ENCODE measurements at regions not wholly inside any gene's neighbourhood (a gene's known extent, or its start where the extent isn't known, plus 50 kb on each side); places are given as distances from the start of the nearest gene placed in this dataset.

- DNase-seq = no peak
Measured at GRCh38 chr19:28834996-28835395, 378.0 kb downstream of the UQCRFS1 start.

DNA sequence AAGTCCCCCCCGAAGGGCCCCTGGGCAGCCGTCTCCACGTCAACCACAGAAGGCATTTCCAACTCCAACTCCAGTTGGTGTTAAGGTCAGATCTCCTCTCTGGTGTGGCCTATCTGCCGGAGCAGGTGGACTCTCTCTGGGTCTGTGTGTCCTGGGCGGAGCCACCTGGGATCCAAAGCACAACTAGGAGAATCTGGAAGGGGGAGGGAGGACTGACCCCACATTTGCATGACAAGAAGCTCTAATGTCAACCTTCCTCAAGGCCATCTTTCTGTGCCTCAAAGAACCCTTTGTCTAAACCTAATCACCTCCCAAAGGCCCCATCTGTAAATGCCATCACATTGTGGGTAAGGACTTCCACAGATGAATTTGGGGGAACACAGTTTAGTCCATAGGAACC lies 381.5 kb downstream of the UQCRFS1 start:
- DNase-seq = no peak

DNA sequence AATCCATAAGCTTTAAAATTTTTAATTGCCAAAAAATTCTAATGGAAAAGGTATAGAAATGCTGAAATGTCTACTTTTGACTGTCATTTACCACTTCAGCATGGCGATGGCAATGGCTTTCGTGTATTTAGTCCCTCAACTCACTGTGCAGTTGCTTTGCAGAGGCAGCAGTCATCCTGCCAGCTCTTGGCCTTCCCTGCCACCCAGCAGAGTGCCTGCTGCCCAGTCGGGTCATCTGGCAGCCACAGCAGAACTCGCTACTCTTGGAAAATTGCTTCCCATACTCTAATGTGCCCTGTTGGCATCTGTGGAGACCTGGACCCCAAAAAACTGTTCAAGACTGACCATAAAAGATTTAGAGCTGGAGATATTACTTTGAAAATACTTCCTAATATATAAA lies 383.2 kb downstream of the UQCRFS1 start:
- DNase-seq = no peak

- no peak for DNase-seq
Measured at GRCh38 chr19:28829359-28829758, 383.6 kb downstream of the UQCRFS1 start.

DNA sequence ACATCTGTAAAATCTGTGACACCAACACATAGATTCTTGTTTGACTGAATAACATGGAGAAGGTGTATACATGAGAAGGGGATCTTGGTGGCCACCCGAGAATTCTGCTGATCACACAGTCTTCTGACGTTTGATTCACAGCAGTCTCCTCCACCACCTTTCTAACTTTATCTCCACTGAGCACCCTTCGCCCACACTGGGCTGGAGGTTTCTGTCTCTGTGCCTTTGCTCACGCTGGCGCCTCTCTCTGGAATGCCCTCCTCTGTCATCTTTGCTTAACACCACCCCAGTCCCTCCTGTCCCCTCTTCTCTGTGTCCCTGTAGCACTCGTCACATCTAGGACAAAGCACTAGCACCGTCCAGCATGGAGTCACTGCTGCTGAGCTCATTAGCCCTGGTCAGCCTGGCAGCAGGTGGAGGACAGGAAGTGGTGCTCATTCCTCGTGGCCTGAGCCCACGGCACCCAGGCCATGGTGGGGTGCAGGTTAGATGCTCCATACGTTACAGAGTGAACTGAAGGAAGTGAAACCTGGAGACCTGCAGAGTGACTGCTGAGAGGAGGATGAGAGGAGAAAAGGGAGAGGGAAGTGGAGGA lies 384.6 kb downstream of the UQCRFS1 start:
- no peak for DNase-seq

GRCh38 chr19:28827382-28827781 lies 385.6 kb downstream of the UQCRFS1 start:
- no peak for DNase-seq

- no peak for DNase-seq
Measured at GRCh38 chr19:28823338-28823961, 389.5 kb downstream of the UQCRFS1 start.

- no peak for DNase-seq
Measured at GRCh38 chr19:28820289-28820688, 392.7 kb downstream of the UQCRFS1 start.

DNA sequence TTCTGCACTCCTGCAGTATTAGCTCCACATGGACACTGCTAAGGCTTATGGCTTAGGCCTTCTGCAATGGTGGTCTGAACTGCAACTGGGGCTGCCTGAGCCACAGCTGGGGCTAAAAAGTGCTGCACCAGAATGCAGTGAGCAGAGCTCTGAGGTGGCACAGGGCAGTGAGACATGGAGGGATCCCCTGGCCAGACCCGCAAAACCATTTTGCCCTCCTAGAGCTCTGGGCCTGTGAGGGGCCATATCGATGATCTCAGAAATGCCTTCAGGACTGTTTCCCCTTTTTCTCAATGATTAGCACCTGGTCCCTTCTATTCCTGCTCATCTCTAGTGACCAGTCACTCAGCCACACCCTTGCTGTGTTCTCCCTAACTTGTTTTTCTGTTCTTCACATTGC lies 397.7 kb downstream of the UQCRFS1 start:
- no peak for DNase-seq

DNA sequence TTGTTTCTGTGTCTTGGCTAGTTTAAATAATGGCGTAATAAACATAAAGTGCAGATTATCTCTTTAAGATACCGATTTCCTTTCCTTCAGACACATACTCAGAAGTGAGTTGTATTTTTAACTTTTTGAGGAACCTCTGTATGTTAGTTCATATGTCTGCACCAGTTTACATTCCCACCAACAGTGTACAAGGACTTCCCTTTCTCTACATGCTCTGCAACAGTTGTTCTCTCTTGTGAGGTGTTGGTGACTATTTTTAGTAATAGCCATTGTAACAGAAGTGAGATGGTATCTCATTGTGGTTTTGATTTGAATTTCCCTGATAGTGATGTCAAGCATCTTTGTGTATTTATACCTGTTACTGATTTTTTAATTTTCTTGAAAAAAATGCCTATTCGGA lies 418.6 kb downstream of the UQCRFS1 start:
- no peak for DNase-seq

GRCh38 chr19:28793391-28794168 lies 419.4 kb downstream of the UQCRFS1 start:
- no peak for DNase-seq

DNA sequence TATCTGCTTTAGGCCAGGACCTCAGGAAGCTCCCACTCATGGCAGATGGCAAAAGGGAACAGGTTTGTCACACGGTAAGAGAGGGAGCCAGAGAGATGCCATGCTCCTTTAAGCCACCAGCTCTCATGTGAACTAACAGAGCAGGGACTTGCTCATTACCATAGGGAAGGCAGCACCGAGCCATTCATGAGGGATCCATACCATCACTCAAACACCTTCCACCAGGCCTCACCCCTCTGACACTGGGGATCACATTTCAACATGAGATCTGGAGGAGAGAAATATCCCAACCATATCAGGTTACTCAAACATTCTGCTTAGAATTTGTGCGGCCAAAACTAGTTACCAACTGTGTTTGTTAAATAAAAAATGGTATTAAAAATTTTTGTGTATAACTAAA lies 427.0 kb downstream of the UQCRFS1 start:
- DNase-seq = no peak

- no peak for DNase-seq
Measured at GRCh38 chr19:28764066-28764465, 448.9 kb downstream of the UQCRFS1 start.

DNA sequence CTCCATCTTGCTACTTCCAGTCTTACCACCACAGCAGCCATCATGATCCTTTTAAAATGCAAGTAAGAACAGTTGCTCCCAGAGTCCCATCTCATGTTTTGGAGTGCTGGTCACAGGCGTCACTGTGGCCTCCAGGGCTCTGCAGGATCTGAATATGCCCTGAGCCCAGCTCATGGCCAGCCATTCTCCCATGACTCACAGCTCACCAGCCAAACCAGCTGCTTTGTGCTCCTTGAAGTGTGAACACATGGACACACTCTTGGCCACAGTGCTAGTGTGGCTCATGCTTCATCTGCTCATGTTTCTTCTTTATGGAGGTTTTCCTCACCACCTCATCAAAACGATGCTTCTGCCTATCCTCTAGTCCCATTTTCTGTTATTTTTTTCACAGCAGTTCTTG lies 466.5 kb downstream of the UQCRFS1 start:
- no peak for DNase-seq

GRCh38 chr19:28744943-28745342 lies 468.0 kb downstream of the UQCRFS1 start:
- DNase-seq = no peak

- DNase-seq = no peak
Measured at GRCh38 chr19:28744014-28744413, 468.9 kb downstream of the UQCRFS1 start.

- DNase-seq = no peak
Measured at GRCh38 chr19:28737021-28737895, 475.7 kb downstream of the UQCRFS1 start.

DNA sequence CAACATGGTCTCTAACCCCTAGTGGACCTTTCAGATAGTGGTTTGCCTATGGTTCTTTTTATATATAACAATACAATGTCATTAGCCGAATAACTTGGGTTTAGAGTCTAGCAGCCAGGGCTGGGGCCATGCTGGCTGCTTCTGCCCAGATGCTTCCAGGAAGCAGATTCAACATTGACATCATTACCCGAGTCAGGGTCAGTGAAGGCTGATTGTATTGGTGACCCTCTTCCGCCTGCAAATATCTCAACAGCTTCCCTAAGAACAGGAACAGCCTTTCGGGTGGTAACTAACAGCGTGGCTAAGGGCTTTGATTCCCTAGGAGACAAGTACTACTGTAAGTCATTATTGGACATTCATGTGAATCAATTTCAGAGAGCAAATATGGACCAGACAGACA lies 476.4 kb downstream of the UQCRFS1 start:
- DNase-seq = no peak

DNA sequence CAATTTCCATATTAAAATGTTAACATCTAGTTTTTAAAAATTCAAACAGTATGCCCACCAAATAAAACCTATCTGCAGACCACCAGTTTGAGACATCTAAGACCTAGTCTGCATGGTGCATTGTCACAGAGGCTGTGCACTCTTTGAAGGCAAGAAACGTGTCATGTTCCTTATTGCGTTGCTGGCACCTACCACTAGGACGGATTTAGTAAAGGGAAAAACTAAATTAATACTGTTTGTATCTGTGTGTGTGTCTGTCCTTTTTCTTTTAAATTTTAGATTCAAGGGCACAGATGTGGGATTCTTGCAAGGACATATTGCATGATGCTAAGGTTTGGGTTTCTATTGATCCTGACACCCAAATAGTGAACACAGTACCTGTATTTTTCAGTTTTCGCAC lies 481.4 kb downstream of the UQCRFS1 start:
- no peak for DNase-seq

- DNase-seq = no peak
Measured at GRCh38 chr19:28730791-28731512, 482.0 kb downstream of the UQCRFS1 start.

DNA sequence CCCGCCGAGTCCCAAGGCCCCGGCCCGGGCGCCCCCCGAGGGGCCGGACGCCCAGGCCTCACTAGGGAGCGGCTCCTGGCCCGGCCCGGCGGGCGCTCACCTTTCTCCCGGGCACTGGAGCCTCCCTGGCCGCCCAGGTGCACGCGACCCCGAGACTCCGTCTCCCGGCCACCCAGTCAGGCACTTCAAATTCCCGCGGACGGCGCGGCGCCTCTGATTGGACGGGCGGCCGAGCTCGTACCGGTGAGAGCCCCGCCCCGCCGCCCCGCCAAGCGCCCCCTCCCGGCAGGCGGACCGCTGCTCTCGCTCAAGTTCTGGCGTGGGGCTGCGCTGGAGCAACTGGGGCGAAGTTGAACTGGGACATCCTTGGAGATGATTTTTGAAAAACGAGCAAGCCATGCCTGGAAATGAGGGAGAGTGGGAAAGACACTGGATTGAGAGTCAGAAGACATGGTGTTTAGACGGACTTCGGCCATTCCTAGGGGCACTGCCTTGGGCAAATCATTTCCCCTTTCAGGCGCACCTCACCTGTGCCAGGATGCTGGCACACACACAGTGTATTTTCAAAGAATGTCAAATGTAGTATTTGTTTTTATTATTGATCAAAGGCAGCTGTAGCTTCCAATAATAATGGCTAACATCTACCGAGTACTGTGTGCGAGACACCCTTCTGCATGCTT lies 485.3 kb downstream of the UQCRFS1 start:
- DNase-seq = no peak
